Suprapubic skin (tissue), 4 donors: ENCODE measurements at regions not wholly inside any gene's neighbourhood (a gene's known extent, or its start where the extent isn't known, plus 50 kb on each side); places are given as distances from the start of the nearest gene placed in this dataset.

Experiments used
- EP300 ChIP-seq: sonication (generic); formaldehyde crosslinking; IDR thresholded peaks from one replicate; pipeline ENCODE4 v1.6.1; 2017; ENCODE audit warnings: antibody characterized with exemption
- POLR2A ChIP-seq, 2 donors: fragments of 450-650 bp; IDR thresholded peaks; one replicate each; pipeline ENCODE4 v1.6.1; 2017; ENCODE audit warnings: antibody characterized with exemption in 2 of 2, mild to moderate bottlenecking in 2 of 2, moderate library complexity in 2 of 2
- POLR2AphosphoS5 ChIP-seq, 3 donors: sonication (generic); formaldehyde crosslinking; IDR thresholded peaks; one replicate each; pipeline ENCODE4 v1.6.1; 2017; ENCODE audit warnings: antibody characterized with exemption in 3 of 3
- TF ChIP-seq, protein P1 (sequence below), 2 donors: fragments of 200-600 bp in 1 of 2; fragments of 450-650 bp in 1 of 2; sonication (generic) in 1 of 2; IDR thresholded peaks; one replicate each; pipeline ENCODE4 v1.5.1; 2016 to 2019; ENCODE audit warnings: antibody characterized with exemption in 2 of 2, mild to moderate bottlenecking in 1 of 2, moderate library complexity in 1 of 2

DNA sequence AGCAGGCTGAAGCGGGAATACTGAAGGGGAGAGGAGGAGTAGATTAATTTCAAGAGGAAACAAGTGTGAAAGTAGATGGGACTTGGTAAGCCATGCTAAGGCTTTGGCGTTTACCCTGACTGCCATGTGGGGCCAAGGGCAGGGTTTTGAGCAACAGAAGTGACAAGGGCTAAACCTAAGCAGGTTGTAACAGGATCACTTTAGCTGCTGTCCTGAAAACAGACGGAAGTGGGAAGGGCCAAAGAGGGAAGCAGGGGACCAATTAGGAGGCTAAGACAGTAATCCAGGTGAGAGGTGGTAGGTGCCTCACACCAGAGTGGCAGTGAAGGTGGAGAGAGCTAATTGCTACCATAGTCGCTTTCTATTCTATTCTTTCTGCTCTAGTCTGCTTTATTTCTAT lies 166.5 kb downstream of the PJA1 start:
- no peak for TF ChIP-seq POLR2A (IDR thresholded peaks at IDR 0.05)
- TF ChIP-seq, protein P1, sequence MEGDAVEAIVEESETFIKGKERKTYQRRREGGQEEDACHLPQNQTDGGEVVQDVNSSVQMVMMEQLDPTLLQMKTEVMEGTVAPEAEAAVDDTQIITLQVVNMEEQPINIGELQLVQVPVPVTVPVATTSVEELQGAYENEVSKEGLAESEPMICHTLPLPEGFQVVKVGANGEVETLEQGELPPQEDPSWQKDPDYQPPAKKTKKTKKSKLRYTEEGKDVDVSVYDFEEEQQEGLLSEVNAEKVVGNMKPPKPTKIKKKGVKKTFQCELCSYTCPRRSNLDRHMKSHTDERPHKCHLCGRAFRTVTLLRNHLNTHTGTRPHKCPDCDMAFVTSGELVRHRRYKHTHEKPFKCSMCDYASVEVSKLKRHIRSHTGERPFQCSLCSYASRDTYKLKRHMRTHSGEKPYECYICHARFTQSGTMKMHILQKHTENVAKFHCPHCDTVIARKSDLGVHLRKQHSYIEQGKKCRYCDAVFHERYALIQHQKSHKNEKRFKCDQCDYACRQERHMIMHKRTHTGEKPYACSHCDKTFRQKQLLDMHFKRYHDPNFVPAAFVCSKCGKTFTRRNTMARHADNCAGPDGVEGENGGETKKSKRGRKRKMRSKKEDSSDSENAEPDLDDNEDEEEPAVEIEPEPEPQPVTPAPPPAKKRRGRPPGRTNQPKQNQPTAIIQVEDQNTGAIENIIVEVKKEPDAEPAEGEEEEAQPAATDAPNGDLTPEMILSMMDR (IDR thresholded peaks at IDR 0.05) = no peak
- no peak for TF ChIP-seq EP300
- no peak for TF ChIP-seq POLR2AphosphoS5 (IDR thresholded peaks at IDR 0.05)
